ENCODE measurements at regions not wholly inside any gene's neighbourhood (a gene's known extent, or its start where the extent isn't known, plus 50 kb on each side); places are given as distances from the start of the nearest gene placed in this dataset.

GRCh38 chr12:28107679-28108078 lies 82.6 kb upstream of the CCDC91 start:
- TF ChIP-seq SNRNP70 (IDR thresholded peaks at IDR 0.05; ENCODE audit: low read depth, low read length) (no peak), ZNF343 (CRISPR knock-in tag; IDR thresholded peaks at IDR 0.05) (no peak), CTCF (CRISPR knock-in tag; IDR thresholded peaks at IDR 0.05) (no peak), HOMEZ (CRISPR knock-in tag; IDR thresholded peaks at IDR 0.05; ENCODE audit: low read depth) (no peak), GABPA (IDR thresholded peaks at IDR 0.05; ENCODE audit: low read depth, low read length) (no peak), GABPA (CRISPR knock-in tag; IDR thresholded peaks at IDR 0.05; ENCODE audit: low read depth) (no peak), MYC (CRISPR knock-in tag; IDR thresholded peaks at IDR 0.05; ENCODE audit: borderline replicate concordance) (no peak), ZNF138 (CRISPR knock-in tag; IDR thresholded peaks at IDR 0.05; ENCODE audit: low read depth) (no peak), GABPB1 (CRISPR knock-in tag; IDR thresholded peaks at IDR 0.05) (no peak)
